Mesodermal cell (in vitro differentiated cells): ENCODE measurements at regions not wholly inside any gene's neighbourhood (a gene's known extent, or its start where the extent isn't known, plus 50 kb on each side); places are given as distances from the start of the nearest gene placed in this dataset.

ENCODE experiments used
- H3K27ac ChIP-seq: 2 replicates; pipeline ENCODE4 v1.7.0; 2013; ENCODE audit warnings: mild to moderate bottlenecking, low read depth, low read length, moderate library complexity; ENCODE audit not compliant: severe bottlenecking
- H3K36me3 ChIP-seq: 2 replicates; pipeline ENCODE4 v1.7.1; 2013; ENCODE audit warnings: mild to moderate bottlenecking, low read length, moderate library complexity; ENCODE audit not compliant: control insufficient read depth, insufficient read depth
- H3K4me1 ChIP-seq: one replicate; pipeline ENCODE4 v1.7.1; 2013; ENCODE audit warnings: mild to moderate bottlenecking, low read length; ENCODE audit not compliant: insufficient read depth, control insufficient read depth, poor library complexity, severe bottlenecking
- H3K4me3 ChIP-seq: 2 replicates; pipeline ENCODE4 v1.7.0; 2013; ENCODE audit warnings: low read length, control low read depth, mild to moderate bottlenecking; ENCODE audit not compliant: insufficient read depth, poor library complexity, severe bottlenecking; ENCODE audit errors: extremely low read depth
- H3K9me3 ChIP-seq: 2 replicates; pipeline ENCODE4 v1.7.1; 2013; ENCODE audit warnings: mild to moderate bottlenecking, low read length, moderate library complexity; ENCODE audit not compliant: control insufficient read depth
- WGBS, 2 experiments: methylation state at CpG; one replicate each; pipeline ENCODE4 v1.1.5; 2013; ENCODE audit warnings: missing lambda C conversion rate in 2 of 2; ENCODE audit not compliant: insufficient coverage in 2 of 2; 5-methylcytosine and 5-hydroxymethylcytosine counted together

GRCh38 chr3:117499189-117499870 lies 789.8 kb downstream of the TUSC7 start:
- WGBS, 2 experiments: no CpG with 5 or more reads among the region's 4 CpGs
- Histone ChIP-seq H3K4me3 (no peak overlapping the region), H3K4me1 (no peaks in the 10 kb centered on the region), H3K27ac (no peak overlapping the region), H3K36me3 (no peaks in the 10 kb centered on the region), H3K9me3 (no peaks in the 10 kb centered on the region)

- no CpG with 5 or more reads among the region's 1 CpG for WGBS, 2 experiments
- H3K4me1 ChIP-seq: no peaks in the 10 kb centered on the region
- H3K9me3 ChIP-seq: no peaks in the 10 kb centered on the region
- H3K36me3 ChIP-seq: no peaks in the 10 kb centered on the region
- no peak overlapping the region for H3K27ac ChIP-seq
- no peak overlapping the region for H3K4me3 ChIP-seq
These were observed 798.4 kb downstream of the TUSC7 start for GRCh38 chr3:117507958-117508357.

- H3K27ac ChIP-seq: no peak overlapping the region
- no peaks in the 10 kb centered on the region for H3K36me3 ChIP-seq
- 60 to 100% methylated on average over 1 of the region's 1 CpG for WGBS, 2 experiments
- H3K4me3 ChIP-seq: no peak overlapping the region
- H3K4me1 ChIP-seq: no peaks in the 10 kb centered on the region
- no peaks in the 10 kb centered on the region for H3K9me3 ChIP-seq
These were observed 800.3 kb downstream of the TUSC7 start for GRCh38 chr3:117509858-117510257.

- H3K4me3 ChIP-seq: no peak overlapping the region
- no peak overlapping the region for H3K27ac ChIP-seq
- H3K9me3 ChIP-seq: no peaks in the 10 kb centered on the region
- H3K36me3 ChIP-seq: no peaks in the 10 kb centered on the region
- H3K4me1 ChIP-seq: no peaks in the 10 kb centered on the region
- 100% methylated on average over 1 of the region's 1 CpG; no CpG with 5 or more reads in 1 of the 2 experiments for WGBS, 2 experiments
These were observed 800.8 kb downstream of the TUSC7 start for GRCh38 chr3:117510396-117510795.

GRCh38 chr3:117512975-117513374 lies 803.4 kb downstream of the TUSC7 start:
- Histone ChIP-seq H3K36me3 (no peaks in the 10 kb centered on the region), H3K27ac (no peak overlapping the region), H3K4me3 (no peak overlapping the region), H3K4me1 (no peaks in the 10 kb centered on the region), H3K9me3 (no peaks in the 10 kb centered on the region)
- no CpG with 5 or more reads among the region's 1 CpG for WGBS, 2 experiments

GRCh38 chr3:117515309-117515708 lies 805.7 kb downstream of the TUSC7 start:
- H3K4me1 ChIP-seq: no peaks in the 10 kb centered on the region
- no peak overlapping the region for H3K27ac ChIP-seq
- no peaks in the 10 kb centered on the region for H3K9me3 ChIP-seq
- H3K4me3 ChIP-seq: no peak overlapping the region
- 80 to 92% methylated on average over 1 to 2 of the region's 2 CpGs for WGBS, 2 experiments
- H3K36me3 ChIP-seq: no peaks in the 10 kb centered on the region

GRCh38 chr3:117518364-117518763 lies 808.8 kb downstream of the TUSC7 start:
- Histone ChIP-seq H3K4me3 (no peak overlapping the region), H3K4me1 (no peaks in the 10 kb centered on the region), H3K27ac (no peak overlapping the region), H3K9me3 (no peaks in the 10 kb centered on the region), H3K36me3 (no peaks in the 10 kb centered on the region)
- 100% methylated on average over 1 of the region's 4 CpGs; no CpG with 5 or more reads in 1 of the 2 experiments for WGBS, 2 experiments

- H3K9me3 ChIP-seq: no peaks in the 10 kb centered on the region
- WGBS, 2 experiments: 86% methylated on average over 1 of the region's 1 CpG; no CpG with 5 or more reads in 1 of the 2 experiments
- H3K36me3 ChIP-seq: no peaks in the 10 kb centered on the region
- H3K4me3 ChIP-seq: no peak overlapping the region
- no peak overlapping the region for H3K27ac ChIP-seq
- H3K4me1 ChIP-seq: no peaks in the 10 kb centered on the region
These were observed 810.2 kb downstream of the TUSC7 start for GRCh38 chr3:117519776-117520175.

GRCh38 chr3:117520582-117520981 lies 811.0 kb downstream of the TUSC7 start:
- WGBS, 2 experiments: 80 to 86% methylated on average over 1 of the region's 4 CpGs
- H3K27ac ChIP-seq: no peak overlapping the region

GRCh38 chr3:117523418-117523817 lies 813.8 kb downstream of the TUSC7 start:
- Histone ChIP-seq H3K4me1 (no peaks in the 10 kb centered on the region), H3K36me3 (no peaks in the 10 kb centered on the region), H3K9me3 (no peaks in the 10 kb centered on the region), H3K4me3 (no peak overlapping the region), H3K27ac (no peak overlapping the region)
- 94 to 95% methylated on average over 2 of the region's 5 CpGs for WGBS, 2 experiments

More at GRCh38 chr3:117520582-117520981, 811.0 kb downstream of the TUSC7 start:
- no peaks in the 10 kb centered on the region for H3K4me1 ChIP-seq
- no peak overlapping the region for H3K4me3 ChIP-seq
- H3K9me3 ChIP-seq: no peaks in the 10 kb centered on the region
- no peaks in the 10 kb centered on the region for H3K36me3 ChIP-seq

GRCh38 chr3:117524890-117525289 lies 815.3 kb downstream of the TUSC7 start:
- no peaks in the 10 kb centered on the region for H3K4me1 ChIP-seq
- no peaks in the 10 kb centered on the region for H3K36me3 ChIP-seq
- WGBS, 2 experiments: 80 to 85% methylated on average over 3 of the region's 4 CpGs
- H3K4me3 ChIP-seq: no peak overlapping the region
- H3K9me3 ChIP-seq: no peaks in the 10 kb centered on the region
- H3K27ac ChIP-seq: no peak overlapping the region
